SW480 (cell line): ENCODE measurements at regions not wholly inside any gene's neighbourhood (a gene's known extent, or its start where the extent isn't known, plus 50 kb on each side); places are given as distances from the start of the nearest gene placed in this dataset.
A peak's percentile ranks its signal among the peaks of the same experiment; 100 is the strongest.
"Not testable (repeated sequence)": the region's sequence is repeated elsewhere in the genome, so short reads cannot be mapped to it uniquely, and the experiment has no call there.

Experiments used
- DNase-seq: peaks from one replicate; pipeline ENCODE4 v3.0.0-alpha.2; 2016; ENCODE audit warnings: low spot score

- no peak for DNase-seq
Observed at GRCh38 chr6:63014290-63014689, 197.0 kb upstream of the FKBP1C start.

GRCh38 chr6:63022631-63023030 is 188.6 kb upstream of the FKBP1C start:
- DNase-seq: no peak

- DNase-seq: no peak
Observed at GRCh38 chr6:63023726-63024125, 187.5 kb upstream of the FKBP1C start.

GRCh38 chr6:63049216-63049615 is 162.1 kb upstream of the FKBP1C start:
- DNase-seq: no peak

GRCh38 chr6:63053206-63053605 is 158.1 kb upstream of the FKBP1C start:
- DNase-seq: not testable (repeated sequence)

GRCh38 chr6:63058601-63059000 is 152.7 kb upstream of the FKBP1C start:
- DNase-seq: no peak

- DNase-seq: no peak
Observed at GRCh38 chr6:63063631-63064271, 147.5 kb upstream of the FKBP1C start.

GRCh38 chr6:63066055-63066704 is 145.1 kb upstream of the FKBP1C start:
- peak; percentile 1 for DNase-seq

- no peak for DNase-seq
Observed at GRCh38 chr6:63094947-63095346, 116.3 kb upstream of the FKBP1C start.

GRCh38 chr6:63097222-63097621 is 114.0 kb upstream of the FKBP1C start:
- no peak for DNase-seq

- DNase-seq: no peak
Observed at GRCh38 chr6:63098789-63099188, 112.5 kb upstream of the FKBP1C start.

GRCh38 chr6:63099772-63100459 is 111.4 kb upstream of the FKBP1C start:
- no peak for DNase-seq

- no peak for DNase-seq
Observed at GRCh38 chr6:63114610-63115211, 96.6 kb upstream of the FKBP1C start.

- DNase-seq: peak; percentile 2
Observed at GRCh38 chr6:63121166-63121565, 90.1 kb upstream of the FKBP1C start.

GRCh38 chr6:63140114-63140513 is 71.2 kb upstream of the FKBP1C start:
- DNase-seq: no peak

GRCh38 chr6:63140692-63141318 is 70.5 kb upstream of the FKBP1C start:
- no peak for DNase-seq

- DNase-seq: no peak
Observed at GRCh38 chr6:63149730-63150129, 61.5 kb upstream of the FKBP1C start.

- no peak for DNase-seq
Observed at GRCh38 chr6:63154535-63154934, 56.7 kb upstream of the FKBP1C start.
